Peyer's patch (tissue), 4 donors: ENCODE measurements at regions not wholly inside any gene's neighbourhood (a gene's known extent, or its start where the extent isn't known, plus 50 kb on each side); places are given as distances from the start of the nearest gene placed in this dataset.

ENCODE experiments used
- CTCF ChIP-seq, 6 experiments: fragments of 450-650 bp in 4 of 6; fragments of 200-600 bp in 2 of 6; sonication (generic) in 1 of 6; IDR thresholded peaks; one replicate each; pipeline ENCODE4 v1.5.1; 2017 to 2019; ENCODE audit warnings: antibody characterized with exemption in 6 of 6, mild to moderate bottlenecking in 3 of 6, moderate library complexity in 1 of 6
- POLR2A ChIP-seq, 2 donors: fragments of 450-650 bp; IDR thresholded peaks; one replicate each; pipeline ENCODE4 v1.5.1; 2017; ENCODE audit warnings: antibody characterized with exemption in 2 of 2, mild to moderate bottlenecking in 2 of 2, moderate library complexity in 2 of 2

- TF ChIP-seq CTCF (IDR thresholded peaks at IDR 0.05) = no peak
- TF ChIP-seq POLR2A (IDR thresholded peaks at IDR 0.05) = no peak
Observed at GRCh38 chr21:15410853-15411252, 318.9 kb upstream of the USP25 start.
